ENCODE measurements at regions not wholly inside any gene's neighbourhood (a gene's known extent, or its start where the extent isn't known, plus 50 kb on each side); places are given as distances from the start of the nearest gene placed in this dataset.

DNA sequence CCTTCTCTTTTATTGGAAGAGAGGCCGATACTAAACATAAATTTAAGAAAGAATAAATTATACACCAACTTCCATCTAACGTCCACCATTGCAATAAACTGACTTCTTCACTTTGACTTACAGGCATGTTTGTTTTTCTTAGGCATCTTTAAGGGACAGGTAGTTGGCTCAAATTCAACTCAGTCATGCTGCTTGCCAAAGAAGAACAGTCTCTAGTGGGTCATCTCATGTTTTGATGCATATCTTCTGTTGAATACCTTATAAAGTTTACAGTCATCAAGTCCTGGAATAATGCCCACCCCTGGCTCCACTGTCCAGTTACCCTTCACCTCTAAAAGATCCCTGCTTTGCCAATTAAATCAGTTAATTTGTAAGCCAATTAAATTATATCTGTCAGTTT lies 328.2 kb upstream of the GRAMD2B start:
- FAIRE-seq (no peak), DNase-seq (ENCODE audit: low read depth, low spot score) (no peak)
- Histone ChIP-seq H3K79me2 (ENCODE audit: control insufficient read depth, insufficient read depth, low read length) (no peaks in the 10 kb centered on the region), H3K27me3 (ENCODE audit: control insufficient read depth in 2 of 2, insufficient read depth in 2 of 2, low read length in 2 of 2) (no peaks in the 10 kb centered on the region), H3K4me3 (replicated peaks in 1 of 3; ENCODE audit: insufficient read depth in 1 of 3, low read depth in 1 of 3, low read length in 3 of 3) (no peak overlapping the region), H3K9me1 (replicated peaks; ENCODE audit: control insufficient read depth, extremely low read depth, insufficient read depth, low read length) (no peaks in the 10 kb centered on the region), H3K9ac (replicated peaks; ENCODE audit: extremely low read depth, insufficient read depth, low read length) (no peak overlapping the region), H3K36me3 (ENCODE audit: control insufficient read depth in 2 of 2, extremely low read depth in 1 of 2, insufficient read depth in 2 of 2, low read length in 2 of 2) (no peaks in the 10 kb centered on the region), H3K9me3 (replicated peaks; ENCODE audit: control insufficient read depth, insufficient read depth, low read length) (no peaks in the 10 kb centered on the region), H3K4me1 (ENCODE audit: control insufficient read depth, extremely low read depth, insufficient read depth, low read length) (no peaks in the 10 kb centered on the region), H3K4me2 (ENCODE audit: insufficient read depth, low read length) (no peak overlapping the region), H2AFZ (ENCODE audit: low read depth, low read length) (no peak overlapping the region), H4K20me1 (replicated peaks; ENCODE audit: control insufficient read depth, extremely low read depth, insufficient read depth, low read length) (no peaks in the 10 kb centered on the region), H3K27ac (ENCODE audit: insufficient read depth, low read depth, low read length) (no peak overlapping the region)
- TF ChIP-seq POLR2AphosphoS5 (IDR thresholded peaks at IDR 0.05; ENCODE audit: insufficient read depth, low read depth, low read length): no peak
- TF ChIP-seq MYC (IDR thresholded peaks at IDR 0.05; ENCODE audit: low read depth, low read length): no peak
- no peak for TF ChIP-seq GATA2 (IDR thresholded peaks at IDR 0.05; ENCODE audit: insufficient read depth, insufficient read length, low read depth, low read length)
- dilution Hi-C loops (cut with MboI; ENCODE audit: extremely low pct_ligation_motif_present, low sequenced_read_pairs) (no loop called here), intact Hi-C loops (cut with micrococcal nuclease) (no loop called here)
- CTCF ChIA-PET: no interaction called here
- POLR2A ChIA-PET: no interaction called here
- BruUV-seq (replicated peaks): no TSS peak

DNA sequence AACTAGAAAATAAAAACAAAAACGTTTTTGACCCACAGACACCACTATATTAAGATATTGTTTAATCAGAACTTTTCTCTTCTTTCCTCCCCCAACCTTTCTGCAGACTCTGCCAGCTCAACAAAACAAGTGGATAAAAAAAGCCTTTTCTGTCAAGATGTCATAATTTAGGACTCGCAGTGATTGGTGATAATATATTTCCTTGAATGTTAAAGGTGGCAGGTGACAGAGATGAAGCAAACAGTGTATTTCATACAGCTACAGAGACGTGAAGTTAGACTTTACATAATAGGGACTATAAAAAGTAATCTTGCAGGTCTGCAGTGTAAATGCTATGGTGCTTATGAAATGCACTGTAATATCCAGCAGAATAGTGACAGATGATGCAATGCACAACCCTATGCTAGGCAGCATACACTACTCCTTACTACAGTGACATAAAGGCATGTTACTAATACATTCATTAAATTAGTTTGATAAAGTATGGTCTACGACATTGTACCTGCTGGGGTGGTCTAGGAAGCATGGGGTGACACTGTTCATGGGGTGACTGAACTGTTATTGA lies 326.7 kb upstream of the GRAMD2B start:
- H3K4me1 ChIP-seq (ENCODE audit: control insufficient read depth, extremely low read depth, insufficient read depth, low read length): no peaks in the 10 kb centered on the region
- TF ChIP-seq CTCF (IDR thresholded peaks at IDR 0.05; ENCODE audit: extremely low read depth in 1 of 2, insufficient read depth in 1 of 2, low read depth in 1 of 2, low read length in 2 of 2): no peak
- ChIA-PET POLR2A (no interaction called here), CTCF (no interaction called here)
- H3K27ac ChIP-seq (ENCODE audit: insufficient read depth, low read depth, low read length): no peak overlapping the region
- no TSS peak for BruUV-seq (replicated peaks)
- H3K9ac ChIP-seq (replicated peaks; ENCODE audit: extremely low read depth, insufficient read depth, low read length): no peak overlapping the region
- intact Hi-C loops (cut with micrococcal nuclease): no loop called here
- H3K27me3 ChIP-seq (ENCODE audit: control insufficient read depth in 2 of 2, insufficient read depth in 2 of 2, low read length in 2 of 2): no peaks in the 10 kb centered on the region
- no peaks in the 10 kb centered on the region for H4K20me1 ChIP-seq (replicated peaks; ENCODE audit: control insufficient read depth, extremely low read depth, insufficient read depth, low read length)
- H3K36me3 ChIP-seq (ENCODE audit: control insufficient read depth in 2 of 2, extremely low read depth in 1 of 2, insufficient read depth in 2 of 2, low read length in 2 of 2): no peaks in the 10 kb centered on the region
- dilution Hi-C loops (cut with MboI; ENCODE audit: extremely low pct_ligation_motif_present, low sequenced_read_pairs): no loop called here
- DNase-seq (ENCODE audit: low read depth, low spot score) (no peak), FAIRE-seq (no peak)
- no peak overlapping the region for H2AFZ ChIP-seq (ENCODE audit: low read depth, low read length)
- H3K4me2 ChIP-seq (ENCODE audit: insufficient read depth, low read length): no peak overlapping the region
- no peaks in the 10 kb centered on the region for H3K79me2 ChIP-seq (ENCODE audit: control insufficient read depth, insufficient read depth, low read length)
- no peaks in the 10 kb centered on the region for H3K9me1 ChIP-seq (replicated peaks; ENCODE audit: control insufficient read depth, extremely low read depth, insufficient read depth, low read length)
- no peak overlapping the region for H3K4me3 ChIP-seq (replicated peaks in 1 of 3; ENCODE audit: insufficient read depth in 1 of 3, low read depth in 1 of 3, low read length in 3 of 3)
- H3K9me3 ChIP-seq (replicated peaks; ENCODE audit: control insufficient read depth, insufficient read depth, low read length): no peaks in the 10 kb centered on the region

All from endothelial cell of umbilical vein (primary cell).